GM19467 (cell line): ENCODE measurements at regions not wholly inside any gene's neighbourhood (a gene's known extent, or its start where the extent isn't known, plus 50 kb on each side); places are given as distances from the start of the nearest gene placed in this dataset.

Experiments
- ATAC-seq: cut with Tn5 transposase; IDR thresholded peaks from one replicate; pipeline ENCODE4 v1.9.1; 2021; ENCODE audit warnings: mild to moderate bottlenecking, moderate library complexity; ENCODE audit not compliant: unreplicated experiment

DNA sequence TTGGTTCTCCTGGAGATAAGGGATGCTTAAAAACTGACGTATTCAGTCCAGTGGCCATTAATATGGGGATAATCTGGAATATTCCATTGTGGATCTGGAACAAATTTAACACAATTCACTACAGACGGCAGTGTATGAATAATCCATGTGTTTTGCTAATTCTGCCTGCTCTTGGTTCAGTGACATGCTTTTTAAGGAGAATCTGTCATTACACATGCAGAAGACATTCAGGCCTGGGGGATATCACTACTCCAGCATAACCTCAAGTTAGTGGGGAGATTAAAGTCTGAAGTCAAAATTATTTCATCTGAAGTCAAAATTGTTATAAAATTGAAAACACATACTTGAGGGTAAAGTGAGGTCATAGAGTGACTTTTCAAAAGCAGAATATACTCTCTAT lies 789.3 kb downstream of the USP25 start:
- no peak for ATAC-seq

DNA sequence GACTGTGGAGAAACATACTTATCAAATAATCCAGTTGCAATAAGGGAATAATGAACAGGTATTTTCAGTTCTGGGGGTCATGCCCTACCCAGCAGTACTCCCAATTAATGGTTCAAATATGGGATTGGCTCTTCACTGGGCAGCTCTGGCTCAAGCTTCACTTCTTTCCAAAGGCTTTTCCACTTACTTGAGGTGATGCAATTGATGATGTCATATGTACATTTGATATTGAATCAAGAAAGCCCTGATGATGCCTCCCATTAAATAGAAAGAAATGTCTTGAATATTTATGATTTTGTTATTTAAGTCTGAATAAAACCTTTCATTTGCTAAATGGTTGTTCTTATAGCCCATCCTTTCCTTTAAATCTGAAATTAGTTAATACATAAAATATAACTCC lies 789.9 kb downstream of the USP25 start:
- ATAC-seq = no peak

DNA sequence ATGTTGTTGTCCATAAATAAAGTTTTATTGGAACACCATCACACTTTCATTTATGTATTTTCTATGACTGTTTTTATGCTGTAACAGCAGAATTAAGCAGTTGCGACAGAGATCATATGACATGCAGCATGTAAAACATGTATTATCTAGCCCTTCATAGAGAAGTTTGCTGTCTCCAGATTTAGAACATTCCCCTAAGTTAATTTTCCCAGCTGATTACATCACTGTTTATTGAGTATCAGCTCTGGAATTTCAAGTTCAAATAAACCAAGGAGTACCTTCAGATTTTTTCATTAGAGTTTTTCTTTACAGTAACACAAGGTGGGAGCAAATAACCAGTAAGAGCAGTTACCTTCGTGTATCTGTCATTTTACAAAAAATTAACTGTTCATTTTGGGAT lies 792.8 kb downstream of the USP25 start:
- ATAC-seq = no peak

DNA sequence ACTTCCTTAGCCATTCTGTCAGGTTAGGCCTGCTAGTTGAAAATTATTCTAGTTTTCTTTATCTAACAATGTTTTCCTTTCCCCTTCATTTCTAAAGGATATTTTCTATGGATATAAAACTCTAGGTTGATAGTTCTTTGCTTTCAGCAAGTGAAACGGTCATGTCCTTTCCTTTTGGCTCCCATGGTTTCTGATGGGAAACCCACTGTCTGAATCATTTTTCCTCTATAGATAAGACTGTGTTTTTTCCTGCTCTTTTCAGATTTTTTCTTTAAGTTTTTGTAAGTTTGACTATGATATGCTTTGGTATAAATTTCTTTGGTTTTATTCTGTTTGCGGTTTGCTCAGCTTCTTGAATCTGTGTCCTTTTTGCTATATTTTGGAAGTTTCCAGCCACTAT lies 800.9 kb downstream of the USP25 start:
- ATAC-seq = no peak

DNA sequence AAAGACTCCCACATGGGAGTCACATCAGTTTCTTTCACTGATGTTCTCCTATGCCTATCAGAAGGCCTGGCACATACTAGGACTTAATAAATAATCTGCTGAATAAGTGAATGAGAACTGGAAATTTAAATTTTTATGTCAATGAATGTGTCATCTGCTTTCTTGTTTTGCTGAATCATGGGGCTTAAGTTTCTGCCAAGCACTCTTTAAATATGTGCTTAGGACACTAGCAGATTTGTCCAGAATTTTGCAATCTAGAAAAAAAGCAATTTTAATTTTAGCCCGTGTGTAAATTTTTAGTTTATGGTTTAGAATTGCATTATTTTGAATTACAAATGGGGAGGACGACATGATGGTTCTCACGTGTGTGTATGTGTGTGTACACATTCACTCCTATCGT lies 803.1 kb downstream of the USP25 start:
- no peak for ATAC-seq

DNA sequence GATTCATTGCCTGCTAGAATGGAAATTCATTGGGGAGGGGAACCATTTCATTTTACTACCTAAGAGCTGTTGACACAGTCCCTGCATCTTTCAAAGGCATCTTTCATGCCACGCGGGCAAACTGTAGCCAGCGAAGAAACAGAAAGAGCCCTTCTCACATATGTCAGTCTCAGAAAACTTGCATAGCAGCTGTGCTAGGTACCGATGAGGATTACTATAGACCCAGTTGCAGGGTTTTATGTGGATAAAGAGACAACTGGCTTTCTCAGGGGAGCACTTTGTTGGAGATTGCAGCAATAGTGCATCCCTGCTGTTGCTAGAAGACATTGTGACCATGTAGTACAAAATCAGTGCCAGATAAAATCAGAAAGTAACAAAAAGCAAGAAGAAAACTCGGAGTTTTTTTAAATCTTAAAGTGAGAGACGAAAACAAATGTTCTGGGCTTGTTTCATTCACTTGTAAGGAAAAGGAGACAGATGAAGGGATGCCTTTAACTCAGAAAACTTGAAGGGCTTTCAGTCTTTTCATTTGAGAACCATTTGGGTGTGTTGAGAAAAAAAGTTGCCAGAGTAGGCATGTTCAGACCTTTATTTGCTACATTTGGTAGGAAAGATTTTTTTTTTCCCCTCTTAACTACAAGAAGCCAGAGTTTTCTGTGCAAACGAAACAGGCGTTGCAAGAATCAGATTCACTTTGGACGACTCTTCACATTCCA lies 804.1 kb downstream of the USP25 start:
- no peak for ATAC-seq

DNA sequence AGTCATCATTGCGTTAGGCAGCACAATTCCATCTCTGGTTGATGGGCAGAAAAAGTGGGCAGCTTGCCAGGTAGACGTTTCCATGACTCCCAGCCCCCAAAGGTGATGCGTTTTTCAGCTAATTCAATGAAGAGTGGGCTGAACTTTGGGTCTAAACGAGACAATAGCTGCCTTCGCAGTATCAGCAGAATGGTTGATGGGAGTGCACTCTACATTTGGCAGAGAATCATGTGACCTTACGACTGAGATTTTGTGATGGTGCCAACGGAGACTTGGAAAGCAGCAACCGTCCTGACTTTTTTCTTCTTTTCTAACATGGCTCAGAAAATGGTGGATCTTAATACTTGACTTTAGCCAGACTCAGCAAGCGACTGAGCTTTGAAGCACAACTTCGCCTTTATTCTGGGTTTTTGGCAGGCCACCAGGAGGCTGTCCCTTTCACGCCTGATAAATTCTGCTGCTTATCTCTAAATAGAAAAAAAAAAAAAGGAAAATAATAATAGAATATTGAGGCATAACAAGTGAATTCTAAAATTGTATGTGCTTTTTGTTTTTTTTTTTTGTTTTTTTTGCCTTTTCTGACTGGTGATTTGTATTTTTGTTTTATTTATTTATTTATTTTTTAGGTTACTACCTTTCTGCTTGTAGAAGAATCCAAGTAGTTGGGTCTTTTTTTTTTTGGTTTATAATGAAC lies 804.8 kb downstream of the USP25 start:
- ATAC-seq = no peak

DNA sequence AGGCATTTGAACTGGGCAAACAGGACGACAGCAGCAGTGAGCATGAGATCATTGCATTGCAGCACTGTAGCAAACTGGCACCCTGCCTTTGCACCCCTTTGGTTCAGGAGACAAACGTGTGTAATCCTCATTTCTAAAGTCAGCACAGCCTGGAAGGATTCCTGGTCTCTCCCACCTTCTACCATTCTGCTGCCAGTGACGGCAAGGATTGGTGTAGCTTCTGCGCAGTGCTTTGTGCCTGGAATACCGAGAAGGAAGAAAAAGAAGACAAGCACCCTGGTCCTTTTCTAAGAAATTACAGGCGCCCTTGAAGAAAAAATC lies 805.3 kb downstream of the USP25 start:
- ATAC-seq = no peak

DNA sequence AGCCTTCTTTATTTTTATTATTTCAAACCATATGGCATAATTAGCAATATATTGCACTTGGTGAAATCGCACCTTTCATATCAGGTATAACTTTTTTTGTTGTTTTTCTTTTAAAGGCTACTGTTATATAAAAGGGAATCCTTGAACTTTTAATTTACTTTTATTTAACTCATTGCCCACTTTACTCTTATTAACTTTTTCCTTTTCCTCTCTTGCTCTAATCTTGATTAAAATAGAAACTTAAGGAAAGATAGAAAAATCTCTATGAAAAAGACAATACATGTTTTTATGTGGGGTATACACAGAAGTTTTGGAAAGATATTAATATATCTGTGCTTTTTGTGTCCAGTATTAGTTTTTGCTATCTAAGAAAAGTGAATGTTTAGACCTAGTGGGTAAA lies 805.8 kb downstream of the USP25 start:
- no peak for ATAC-seq

DNA sequence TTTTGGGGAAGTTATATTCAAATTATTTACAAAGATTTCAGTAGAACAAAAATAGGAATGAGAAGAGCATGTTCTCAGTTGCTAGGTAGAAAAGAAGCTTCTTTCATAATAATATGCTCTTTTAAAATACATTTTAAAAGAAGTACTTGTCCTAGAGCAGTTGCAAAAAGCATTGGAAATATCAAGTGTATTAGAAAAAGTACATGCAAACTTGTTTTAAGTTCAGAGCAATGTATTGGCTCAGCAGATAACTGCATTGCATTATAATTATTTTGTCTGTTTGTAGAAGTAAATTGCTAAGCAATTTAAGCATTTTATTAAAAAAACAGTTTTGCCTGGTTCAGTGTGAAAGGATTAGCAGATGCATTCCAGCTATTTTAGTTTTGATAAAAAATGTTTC lies 806.4 kb downstream of the USP25 start:
- no peak for ATAC-seq

DNA sequence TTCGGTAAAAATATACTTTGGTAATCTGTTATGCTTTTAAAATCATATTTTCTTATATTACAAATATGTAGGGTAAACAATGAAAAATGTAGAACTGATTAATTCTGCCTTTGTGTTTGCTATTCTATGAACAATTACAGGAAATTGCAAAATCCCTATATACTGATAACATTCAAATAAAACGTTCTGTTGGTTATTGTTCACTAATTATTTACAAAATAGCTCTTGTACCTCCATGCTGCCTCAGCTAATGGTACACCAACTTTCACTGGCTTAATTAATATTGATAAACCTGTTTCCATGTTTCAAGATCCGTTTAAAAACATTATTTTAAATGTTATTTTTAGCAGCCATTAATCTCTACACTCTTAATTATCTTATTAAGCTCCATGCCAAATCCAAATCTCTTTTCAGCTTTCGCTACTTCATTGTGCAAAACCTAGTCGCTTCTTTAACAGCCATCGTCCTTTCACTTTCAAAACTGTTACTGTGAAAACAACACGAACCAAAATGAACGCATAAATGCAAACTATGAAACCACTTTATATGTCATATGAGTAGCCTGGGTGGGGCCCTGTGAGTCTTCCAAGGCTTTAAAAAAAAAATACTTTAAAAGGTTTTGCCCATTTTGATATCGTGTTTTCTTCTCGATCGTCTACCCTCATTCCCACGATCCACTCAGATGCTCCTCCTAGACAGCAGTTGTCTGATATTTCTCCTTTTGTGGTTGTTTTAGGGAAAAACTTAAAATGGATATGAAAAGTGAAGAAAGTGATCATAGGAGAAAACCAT lies 807.1 kb downstream of the USP25 start:
- no peak for ATAC-seq

DNA sequence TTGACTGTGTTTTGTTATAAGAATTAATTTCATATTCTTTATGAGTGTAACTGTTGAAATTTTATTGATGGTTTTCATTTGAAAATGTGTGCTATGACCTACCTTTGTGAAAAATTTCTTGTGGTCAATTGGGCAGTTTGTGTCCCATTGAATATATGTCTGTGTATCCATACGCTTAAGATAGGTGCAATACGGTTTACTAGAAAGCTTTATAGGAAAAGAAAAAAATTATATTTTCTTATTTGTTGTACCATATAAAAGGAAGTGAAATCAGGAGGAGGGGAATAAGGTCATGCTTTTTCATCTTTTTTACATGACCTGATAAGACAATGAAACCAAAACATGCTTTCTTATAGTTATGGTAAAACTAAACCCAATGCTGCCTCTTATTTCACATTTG lies 807.7 kb downstream of the USP25 start:
- no peak for ATAC-seq

DNA sequence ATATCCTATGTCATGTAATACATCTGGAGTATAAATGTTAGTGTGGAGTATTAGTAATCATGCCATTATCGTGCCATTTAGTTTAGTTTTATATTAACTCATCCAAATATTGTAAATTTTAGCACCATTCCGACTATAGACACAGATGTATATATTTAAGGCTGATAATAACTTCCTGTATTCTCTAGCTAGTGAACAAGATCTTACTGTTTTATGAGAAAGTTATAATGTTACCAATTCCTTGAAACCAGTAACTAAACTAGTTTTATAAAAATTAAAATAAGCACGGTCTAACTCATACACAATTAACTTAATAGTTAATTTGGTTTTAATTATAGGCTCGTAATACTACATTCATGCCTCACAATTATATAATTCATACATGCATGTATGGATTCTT lies 808.6 kb downstream of the USP25 start:
- no peak for ATAC-seq

DNA sequence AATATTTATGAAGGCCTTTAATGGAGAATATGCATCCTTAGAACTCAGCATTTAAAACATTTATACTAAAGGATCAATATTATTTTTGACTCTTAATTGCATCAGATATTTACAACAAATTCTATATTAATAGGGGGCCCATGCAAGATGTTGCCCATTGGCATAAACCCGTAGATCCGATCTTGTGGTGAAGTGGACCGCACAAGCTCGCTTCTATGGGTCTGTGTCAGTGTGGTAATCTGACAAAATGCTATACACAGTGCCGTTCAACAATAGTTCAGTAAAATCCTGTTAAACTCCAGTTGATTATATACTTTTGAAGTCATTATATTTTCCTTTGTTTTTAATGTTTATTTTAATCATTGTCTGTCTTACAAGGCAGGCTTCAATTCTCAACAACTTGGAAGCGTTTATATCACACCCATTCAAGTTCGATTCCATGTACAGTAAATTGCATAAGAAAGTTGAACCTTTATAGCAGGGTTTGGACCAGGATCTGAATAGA lies 809.2 kb downstream of the USP25 start:
- no peak for ATAC-seq

DNA sequence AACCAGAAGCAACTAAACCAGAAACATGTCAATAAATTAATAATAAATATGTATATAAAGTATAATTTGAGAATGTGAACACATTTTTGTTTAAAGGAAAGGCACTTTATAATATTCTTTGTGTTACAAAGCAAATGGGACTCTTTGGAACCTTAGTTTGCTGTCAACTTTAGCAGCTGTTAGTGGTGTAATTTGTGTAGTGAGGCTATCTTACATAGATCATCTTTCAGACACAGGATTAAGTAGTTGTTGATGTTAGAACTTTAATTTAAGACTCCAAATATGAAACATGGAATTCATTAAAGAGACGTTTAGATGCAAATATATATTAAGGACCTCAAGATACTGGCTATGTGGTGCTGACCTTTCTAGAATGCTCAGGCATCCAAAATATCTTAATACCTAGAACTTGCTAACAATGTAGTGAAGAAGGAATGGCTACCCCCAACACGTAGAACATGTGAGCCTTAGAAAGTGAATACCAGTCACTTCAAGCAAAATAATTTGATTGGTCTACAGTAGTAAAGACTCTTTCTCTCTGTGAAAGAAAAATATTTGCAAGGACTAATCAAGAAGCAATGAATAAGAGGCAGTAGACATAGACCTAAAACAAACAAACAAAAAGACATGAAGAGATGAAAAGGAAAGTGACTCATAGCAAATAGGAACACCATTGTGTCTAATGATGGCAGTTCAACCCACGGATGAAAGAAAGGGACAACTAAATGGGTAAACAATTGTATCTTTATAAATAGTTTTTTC lies 811.4 kb downstream of the USP25 start:
- no peak for ATAC-seq

DNA sequence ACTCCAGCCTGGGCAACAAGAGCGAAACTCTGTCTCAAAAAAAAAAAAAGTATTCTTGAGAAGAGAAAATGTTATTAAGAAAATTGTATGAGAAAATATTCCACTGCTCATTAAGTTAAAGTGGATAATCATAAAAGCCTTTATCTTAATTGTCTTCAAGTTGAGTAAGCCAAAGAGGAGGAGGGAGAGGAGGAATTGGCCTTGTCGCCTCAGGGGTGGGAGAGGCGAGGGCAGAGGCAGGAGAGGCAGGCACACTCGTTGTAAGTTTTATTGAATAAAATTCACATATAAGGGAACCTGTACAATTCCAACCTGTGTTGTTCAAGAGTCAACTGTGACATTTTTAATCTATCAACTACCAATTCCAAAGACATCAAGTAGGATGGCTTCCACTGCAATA lies 820.3 kb downstream of the USP25 start:
- no peak for ATAC-seq

DNA sequence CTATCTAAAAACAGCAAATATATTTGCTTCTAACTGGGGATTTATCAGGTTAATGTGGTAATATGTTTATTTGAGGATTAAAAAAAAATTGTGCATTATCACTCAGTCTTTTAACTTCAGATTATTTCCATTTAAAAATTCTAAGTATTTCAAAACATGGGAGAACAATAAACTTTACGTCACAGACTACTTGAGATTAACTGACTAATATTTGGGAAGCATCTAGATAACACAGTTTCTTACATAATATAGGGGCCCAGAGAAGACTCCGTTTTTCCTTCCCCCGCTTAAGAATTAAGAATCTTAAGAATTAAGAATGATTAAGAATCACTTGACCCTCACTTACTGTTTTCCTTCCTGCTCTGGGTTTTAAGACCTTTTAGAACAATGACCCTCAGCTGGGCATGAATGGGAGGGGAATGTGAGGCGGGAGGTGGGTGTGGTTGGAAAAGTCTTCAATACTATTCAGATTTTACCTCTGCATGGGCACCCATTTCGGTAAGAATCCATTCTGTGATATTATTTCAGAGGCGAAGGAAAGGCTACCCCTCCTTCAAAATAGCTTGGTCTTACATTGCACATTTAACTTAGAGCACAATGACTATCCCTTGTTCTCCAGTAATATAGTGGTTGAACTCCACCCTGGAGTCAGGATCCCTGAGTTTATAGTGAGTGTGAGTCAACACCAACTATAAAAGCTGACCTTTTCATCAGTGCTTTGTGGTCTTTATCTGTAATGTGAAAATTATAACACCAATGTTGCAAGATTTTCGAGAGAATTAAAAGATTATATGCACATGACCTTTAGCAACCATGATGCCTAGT lies 821.3 kb downstream of the USP25 start:
- ATAC-seq = no peak

DNA sequence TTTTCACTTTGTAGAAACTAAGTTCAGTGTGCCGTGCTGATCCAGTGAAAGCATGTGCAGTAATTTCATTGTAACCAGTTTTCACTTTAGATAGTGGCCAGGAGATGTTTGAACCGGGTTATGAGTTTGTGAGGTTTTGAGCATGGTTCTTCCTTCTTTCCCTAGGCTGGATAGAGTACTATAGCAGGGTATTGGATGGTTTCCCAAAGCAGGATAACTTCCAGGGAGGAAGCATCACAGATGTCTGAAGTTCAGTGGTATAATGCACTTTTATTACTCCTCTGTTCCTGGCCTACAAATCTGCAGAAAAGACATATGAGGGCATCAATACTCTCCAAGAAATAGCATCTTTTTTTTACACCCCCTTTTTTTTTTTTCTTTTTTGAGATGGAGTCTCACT lies 823.1 kb downstream of the USP25 start:
- no peak for ATAC-seq

DNA sequence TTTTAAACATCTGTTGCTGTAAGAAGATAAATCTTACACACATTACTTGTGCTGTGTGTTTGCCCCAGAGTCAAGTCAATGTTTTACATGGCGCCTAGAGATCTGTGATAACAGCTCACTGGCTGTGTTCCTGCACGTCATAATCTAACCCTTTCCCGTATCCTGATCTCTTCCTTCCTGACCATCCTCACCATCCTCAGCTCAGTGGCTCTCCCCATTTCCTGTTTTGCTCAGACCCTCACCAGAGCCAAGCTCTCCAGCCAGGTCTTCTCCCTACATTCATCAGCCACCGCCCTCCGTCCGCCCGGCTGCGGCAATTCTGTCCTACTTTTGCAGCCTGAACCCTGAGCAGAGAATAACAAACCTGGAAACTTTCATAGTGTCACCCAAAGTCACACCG lies 824.7 kb downstream of the USP25 start:
- ATAC-seq = no peak

DNA sequence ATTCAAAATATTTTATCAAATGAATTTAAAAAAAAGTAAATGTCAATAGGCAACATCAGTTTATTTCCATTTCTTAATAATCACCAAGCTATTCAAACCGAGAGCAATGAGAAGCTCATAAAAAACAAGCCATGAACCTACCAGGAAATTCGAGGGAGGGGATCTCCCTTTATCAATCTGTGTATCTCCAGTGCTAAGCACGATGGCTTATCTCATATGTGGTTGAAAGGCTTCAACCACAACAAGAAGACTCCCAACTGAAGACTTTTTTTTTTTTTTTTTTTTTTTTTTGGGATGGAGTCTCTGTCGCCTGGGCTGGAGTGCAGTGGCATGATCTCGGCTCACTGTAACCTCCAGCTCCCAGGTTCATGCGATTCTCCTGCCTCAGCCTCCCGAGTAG lies 833.3 kb downstream of the USP25 start:
- ATAC-seq = no peak
